IgD-negative memory B cell (primary cell): ENCODE measurements at regions not wholly inside any gene's neighbourhood (a gene's known extent, or its start where the extent isn't known, plus 50 kb on each side); places are given as distances from the start of the nearest gene placed in this dataset.
"Not testable (repeated sequence)": the region's sequence is repeated elsewhere in the genome, so short reads cannot be mapped to it uniquely, and the experiment has no call there.

ENCODE experiments used
- H3K27ac Mint-ChIP-seq, 3 donors: one replicate each; pipeline ENCODE4 v1.8.0; 2020 to 2022; ENCODE audit warnings: mild to moderate bottlenecking in 3 of 3, mixed read lengths in 3 of 3, moderate library complexity in 1 of 3
- H3K27me3 Mint-ChIP-seq: one replicate; pipeline ENCODE4 v1.8.0; 2021; ENCODE audit warnings: mixed read lengths
- H3K36me3 Mint-ChIP-seq: one replicate; pipeline ENCODE4 v1.8.0; 2020; ENCODE audit warnings: mild to moderate bottlenecking, mixed read lengths
- H3K4me1 Mint-ChIP-seq, 3 donors: one replicate each; pipeline ENCODE4 v1.8.0; 2020 to 2022; ENCODE audit warnings: mixed read lengths in 3 of 3, mild to moderate bottlenecking in 1 of 3
- H3K4me3 Mint-ChIP-seq, 4 donors: one replicate each; pipeline ENCODE4 v1.8.0; 2020 to 2022; ENCODE audit warnings: mild to moderate bottlenecking in 4 of 4, mixed read lengths in 4 of 4, moderate library complexity in 3 of 4
- H3K9me3 Mint-ChIP-seq, 3 donors: one replicate each; pipeline ENCODE4 v1.8.0; 2020 to 2021; ENCODE audit warnings: mixed read lengths in 3 of 3, mild to moderate bottlenecking in 1 of 3

DNA sequence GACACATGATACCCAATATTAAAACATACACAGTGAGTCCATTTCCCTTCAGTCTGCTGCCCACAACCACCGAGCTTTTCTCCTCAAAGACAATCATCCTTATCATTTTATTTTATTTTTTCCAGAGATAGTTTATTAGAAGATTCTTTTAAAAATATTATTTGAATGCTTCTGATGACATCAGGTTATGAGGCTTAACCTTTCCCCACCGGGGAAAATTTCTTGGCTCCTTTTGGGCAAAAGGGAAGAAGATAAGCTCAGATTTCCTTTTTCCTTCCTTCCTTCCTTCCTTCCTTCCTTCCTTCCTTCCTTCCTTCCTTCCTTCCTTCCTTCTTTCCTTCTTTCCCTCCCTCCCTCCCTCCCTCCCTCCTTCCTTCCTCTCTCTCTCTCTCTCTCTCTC, 149.5 kb upstream of the CITED2 start:
- Mint-ChIP-seq H3K27ac (no peak overlapping the region), H3K4me3 (no peak overlapping the region), H3K4me1 (no peaks in the 10 kb centered on the region), H3K27me3 (no peaks in the 10 kb centered on the region), H3K36me3 (no peaks in the 10 kb centered on the region), H3K9me3 (peaks cover 0 to 8% (median 2%) of the 10 kb centered on the region in 3 donors)

DNA sequence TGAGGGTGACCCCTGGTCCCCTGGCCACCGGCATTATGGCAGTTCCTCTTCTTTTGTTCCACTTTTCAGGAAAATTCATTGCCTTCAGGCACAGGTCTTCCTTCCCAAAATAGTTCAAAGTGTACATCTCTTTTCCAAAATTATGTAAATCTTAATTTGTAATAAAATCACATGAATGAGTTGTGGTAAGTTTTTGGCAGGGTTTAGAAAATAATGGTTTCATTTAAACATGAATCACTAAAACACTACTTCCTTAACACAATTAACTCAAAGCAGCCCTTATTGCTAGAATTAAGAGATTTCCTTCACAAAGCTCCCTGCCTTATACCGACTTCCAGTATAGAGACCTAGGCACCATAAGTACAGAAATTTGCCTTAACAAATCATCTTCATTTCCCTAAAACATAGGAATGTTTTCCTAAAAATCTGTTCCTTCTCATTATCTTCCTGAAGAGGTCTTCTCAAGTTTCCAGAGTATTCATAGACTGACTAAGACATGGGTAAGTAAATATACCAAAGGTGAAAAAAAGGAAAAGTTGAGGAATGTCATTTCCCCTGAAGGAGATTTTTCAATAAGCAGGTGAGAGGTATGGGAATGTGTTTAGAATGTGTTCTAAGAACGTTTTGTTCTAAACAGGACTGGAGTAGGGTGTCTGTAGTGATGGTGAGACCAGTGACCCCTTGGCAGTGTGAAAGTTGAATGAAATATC, 148.2 kb upstream of the CITED2 start:
- Mint-ChIP-seq H3K4me1 (no peaks in the 10 kb centered on the region), H3K36me3 (peaks cover 1% of the 10 kb centered on the region), H3K27me3 (no peaks in the 10 kb centered on the region), H3K4me3 (no peak overlapping the region), H3K27ac (no peak overlapping the region), H3K9me3 (peaks cover 0 to 8% (median 2%) of the 10 kb centered on the region in 3 donors)

GRCh38 chr6:139521338-139521737, 146.9 kb upstream of the CITED2 start:
- Mint-ChIP-seq H3K27ac (no peak overlapping the region), H3K36me3 (peaks cover 1% of the 10 kb centered on the region), H3K4me3 (no peak overlapping the region), H3K4me1 (no peaks in the 10 kb centered on the region), H3K9me3 (peaks cover 0 to 2% (median 0%) of the 10 kb centered on the region in 3 donors), H3K27me3 (no peaks in the 10 kb centered on the region)

GRCh38 chr6:139520321-139520768, 145.9 kb upstream of the CITED2 start:
- Mint-ChIP-seq H3K4me3 (no peak overlapping the region), H3K9me3 (peaks cover 0 to 2% (median 0%) of the 10 kb centered on the region in 3 donors), H3K36me3 (peaks cover 1% of the 10 kb centered on the region), H3K4me1 (no peaks in the 10 kb centered on the region), H3K27ac (no peak overlapping the region), H3K27me3 (no peaks in the 10 kb centered on the region)

DNA sequence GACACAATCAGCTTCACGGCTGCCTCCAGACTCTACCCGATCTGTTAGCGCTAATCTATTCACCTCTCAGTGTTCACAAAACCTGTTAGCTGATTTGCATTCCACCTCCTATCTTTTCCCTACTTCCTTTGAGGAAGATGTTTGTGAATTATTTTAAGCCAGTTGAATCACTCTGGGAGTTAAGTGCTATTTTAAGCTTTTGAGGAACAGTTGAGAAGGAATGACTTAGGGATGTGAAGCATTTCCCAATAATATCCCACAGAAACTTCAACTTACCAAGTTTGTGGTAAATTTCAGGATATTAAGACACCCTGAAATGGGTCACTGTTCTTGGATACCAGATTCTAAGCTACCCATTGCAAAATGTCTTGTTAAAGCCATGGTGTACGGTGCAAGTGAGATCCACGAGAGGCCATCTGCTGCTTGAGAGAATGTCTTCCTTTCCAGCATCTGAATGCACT, 145.2 kb upstream of the CITED2 start:
- Mint-ChIP-seq H3K4me3 (no peak overlapping the region), H3K9me3 (peaks cover 0 to 2% (median 0%) of the 10 kb centered on the region in 3 donors), H3K27me3 (no peaks in the 10 kb centered on the region), H3K27ac (no peak overlapping the region), H3K4me1 (no peaks in the 10 kb centered on the region), H3K36me3 (peaks cover 1% of the 10 kb centered on the region)

- Mint-ChIP-seq H3K4me3 (no peak overlapping the region), H3K36me3 (peaks cover 1% of the 10 kb centered on the region), H3K9me3 (peaks cover 0 to 2% (median 0%) of the 10 kb centered on the region in 3 donors), H3K4me1 (no peaks in the 10 kb centered on the region), H3K27me3 (no peaks in the 10 kb centered on the region), H3K27ac (no peak overlapping the region)
These were observed 144.6 kb upstream of the CITED2 start for GRCh38 chr6:139519097-139519496.

DNA sequence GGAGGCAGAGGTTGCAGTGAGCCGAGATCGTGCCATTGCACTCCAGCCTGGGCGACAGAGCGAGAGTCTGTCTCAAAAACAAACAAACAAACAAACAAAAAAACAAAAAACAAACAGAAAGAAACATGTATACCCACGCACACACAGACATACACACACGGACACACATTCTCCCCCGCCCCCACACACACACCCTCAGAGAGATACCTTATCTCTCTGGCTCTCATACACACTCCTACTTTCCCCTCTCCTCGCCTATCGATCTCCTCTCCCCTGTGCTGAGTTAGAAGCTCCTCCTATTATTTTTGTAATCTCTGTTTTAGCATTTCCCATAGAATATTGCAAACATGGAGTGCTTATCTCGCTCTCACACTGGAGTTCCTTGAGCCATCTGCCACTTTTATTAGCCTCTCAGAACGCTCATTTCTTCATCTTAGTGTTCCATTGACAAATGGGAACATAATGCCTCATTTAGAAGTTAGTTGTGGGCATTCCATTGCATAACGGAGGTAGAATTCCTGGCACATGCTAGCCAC, 144.2 kb upstream of the CITED2 start:
- Mint-ChIP-seq H3K27ac (no peak overlapping the region), H3K4me1 (no peaks in the 10 kb centered on the region), H3K36me3 (peaks cover 1% of the 10 kb centered on the region), H3K27me3 (no peaks in the 10 kb centered on the region), H3K4me3 (no peak overlapping the region), H3K9me3 (peaks cover 0 to 2% (median 0%) of the 10 kb centered on the region in 3 donors)

- not testable (repeated sequence) for H3K4me3 Mint-ChIP-seq, H3K36me3 Mint-ChIP-seq, H3K27ac Mint-ChIP-seq, H3K9me3 Mint-ChIP-seq, H3K27me3 Mint-ChIP-seq, H3K4me1 Mint-ChIP-seq
These were observed 143.6 kb upstream of the CITED2 start for GRCh38 chr6:139517998-139518555.

- Mint-ChIP-seq H3K27ac (no peak overlapping the region), H3K9me3 (no peaks in the 10 kb centered on the region), H3K4me3 (no peak overlapping the region), H3K36me3 (peaks cover 1% of the 10 kb centered on the region), H3K4me1 (no peaks in the 10 kb centered on the region), H3K27me3 (no peaks in the 10 kb centered on the region)
These were observed 141.1 kb upstream of the CITED2 start for GRCh38 chr6:139515511-139515910.

- no peak overlapping the region for H3K27ac Mint-ChIP-seq
These were observed 140.4 kb upstream of the CITED2 start for GRCh38 chr6:139514819-139515218.

GRCh38 chr6:139510040-139510790, 135.8 kb upstream of the CITED2 start:
- H3K4me3 Mint-ChIP-seq, result no peak overlapping the region
- H3K9me3 Mint-ChIP-seq, result no peaks in the 10 kb centered on the region
- no peak overlapping the region for H3K27ac Mint-ChIP-seq
- no peaks in the 10 kb centered on the region for H3K27me3 Mint-ChIP-seq
- peaks cover 6% of the 10 kb centered on the region for H3K36me3 Mint-ChIP-seq
- no peaks in the 10 kb centered on the region for H3K4me1 Mint-ChIP-seq

More at GRCh38 chr6:139514819-139515218, 140.4 kb upstream of the CITED2 start:
- Mint-ChIP-seq H3K27me3 (no peaks in the 10 kb centered on the region), H3K4me3 (no peak overlapping the region), H3K4me1 (no peaks in the 10 kb centered on the region), H3K9me3 (no peaks in the 10 kb centered on the region), H3K36me3 (peaks cover 3% of the 10 kb centered on the region)

GRCh38 chr6:139509167-139509566, 134.7 kb upstream of the CITED2 start:
- no peaks in the 10 kb centered on the region for H3K27me3 Mint-ChIP-seq
- no peak overlapping the region for H3K4me3 Mint-ChIP-seq
- peaks cover 6% of the 10 kb centered on the region for H3K36me3 Mint-ChIP-seq
- no peaks in the 10 kb centered on the region for H3K4me1 Mint-ChIP-seq
- H3K9me3 Mint-ChIP-seq, result no peaks in the 10 kb centered on the region
- no peak overlapping the region for H3K27ac Mint-ChIP-seq

DNA sequence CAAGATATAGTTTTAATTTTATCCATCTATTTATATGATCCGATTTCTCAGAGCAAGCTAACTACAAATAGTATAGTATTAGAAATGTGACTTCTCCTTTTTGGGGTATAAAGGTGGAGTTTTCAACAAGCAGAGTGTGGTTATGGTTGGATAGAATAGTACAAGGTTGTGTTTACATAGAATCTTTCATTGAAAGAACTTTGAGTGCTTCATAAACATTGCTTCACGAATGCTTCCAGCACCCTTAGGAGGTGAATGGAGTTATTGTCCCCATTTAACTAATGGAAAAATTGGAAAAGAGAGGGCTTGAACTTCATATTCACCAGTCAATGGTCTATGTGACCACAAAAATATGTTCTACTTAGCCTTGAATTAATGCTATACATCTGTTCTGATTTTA, 134.1 kb upstream of the CITED2 start:
- Mint-ChIP-seq H3K36me3 (peaks cover 6% of the 10 kb centered on the region), H3K4me1 (no peaks in the 10 kb centered on the region), H3K9me3 (no peaks in the 10 kb centered on the region), H3K27me3 (no peaks in the 10 kb centered on the region), H3K4me3 (no peak overlapping the region), H3K27ac (no peak overlapping the region)

DNA sequence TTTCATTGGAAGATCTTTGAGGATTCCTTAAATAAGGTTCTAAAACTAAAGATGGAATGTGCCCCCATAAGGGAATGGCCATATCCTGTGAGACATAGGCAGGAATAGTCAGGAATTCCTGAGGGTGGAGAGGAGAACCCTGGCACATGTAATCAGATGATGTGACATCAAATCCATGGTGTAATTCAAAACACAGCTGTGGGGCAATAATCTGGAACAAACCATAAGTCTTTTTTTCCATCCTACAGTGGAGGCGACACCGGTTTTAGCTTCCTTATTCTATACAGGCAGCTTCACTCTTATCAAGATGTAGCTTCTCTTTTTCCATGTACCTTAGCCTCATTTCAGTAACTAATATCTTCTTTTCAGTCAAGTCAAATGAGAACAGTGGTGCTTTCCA, 133.6 kb upstream of the CITED2 start:
- H3K4me1 Mint-ChIP-seq, result no peaks in the 10 kb centered on the region
- no peak overlapping the region for H3K27ac Mint-ChIP-seq
- H3K36me3 Mint-ChIP-seq, result peaks cover 7% of the 10 kb centered on the region
- H3K27me3 Mint-ChIP-seq, result no peaks in the 10 kb centered on the region
- H3K4me3 Mint-ChIP-seq, result no peak overlapping the region
- H3K9me3 Mint-ChIP-seq, result no peaks in the 10 kb centered on the region

GRCh38 chr6:139500977-139501376, 126.5 kb upstream of the CITED2 start:
- H3K4me3 Mint-ChIP-seq, result no peak overlapping the region
- no peaks in the 10 kb centered on the region for H3K9me3 Mint-ChIP-seq
- no peaks in the 10 kb centered on the region for H3K4me1 Mint-ChIP-seq
- no peak overlapping the region for H3K27ac Mint-ChIP-seq
- no peaks in the 10 kb centered on the region for H3K27me3 Mint-ChIP-seq
- H3K36me3 Mint-ChIP-seq, result peaks cover 1% of the 10 kb centered on the region
